ENCODE measurements at regions not wholly inside any gene's neighbourhood (a gene's known extent, or its start where the extent isn't known, plus 50 kb on each side); places are given as distances from the start of the nearest gene placed in this dataset.
"Not testable (repeated sequence)": the region's sequence is repeated elsewhere in the genome, so short reads cannot be mapped to it uniquely, and the experiment has no call there.

DNA sequence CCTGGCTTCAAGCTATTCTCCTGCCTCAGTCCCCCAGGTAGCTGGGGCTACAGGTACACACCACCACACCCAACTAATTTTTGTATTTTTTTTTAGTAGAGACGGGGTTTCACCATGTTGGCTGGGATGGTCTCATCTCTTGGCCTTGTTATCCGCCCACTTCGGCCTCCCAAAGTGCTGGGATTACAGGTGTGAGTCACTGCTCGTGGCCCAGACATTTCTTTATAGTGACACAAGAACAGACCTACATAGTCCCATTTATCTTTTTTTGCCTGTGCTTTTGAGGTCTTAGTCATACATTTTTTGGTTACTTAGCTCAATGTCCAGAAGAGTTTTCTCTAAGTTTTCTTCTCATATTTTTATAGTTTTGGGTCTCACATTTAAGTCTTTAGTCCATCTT is 247.4 kb downstream of the SYT10 start:
- in situ Hi-C loops (cut with HindIII; ENCODE audit: low sequenced_read_pairs), result no loop called here

GRCh38 chr12:33187409-33187808 is 252.2 kb downstream of the SYT10 start:
- in situ Hi-C loops (cut with HindIII; ENCODE audit: low sequenced_read_pairs), result no loop called here

GRCh38 chr12:33184161-33184560 is 255.5 kb downstream of the SYT10 start:
- in situ Hi-C loops (cut with HindIII; ENCODE audit: low sequenced_read_pairs), result no loop called here

DNA sequence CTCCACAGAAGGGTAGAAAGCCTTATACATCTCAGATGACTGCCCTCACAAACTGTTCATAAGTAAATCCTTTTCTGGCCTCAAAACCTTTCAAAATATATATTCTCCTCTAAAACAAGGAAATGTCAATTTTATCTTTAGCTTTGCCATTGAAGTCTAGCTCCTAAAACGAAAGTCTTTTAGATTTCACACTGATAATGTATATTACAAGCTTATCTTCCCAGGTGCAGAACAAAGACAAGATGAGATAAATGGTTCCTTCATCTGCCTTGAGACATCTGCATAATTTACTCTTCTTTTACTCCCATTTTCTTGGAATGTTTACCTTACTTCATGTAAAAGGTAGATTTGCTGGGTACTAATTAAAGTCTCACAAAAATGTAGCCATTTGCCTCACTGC is 257.1 kb downstream of the SYT10 start:
- in situ Hi-C loops (cut with HindIII; ENCODE audit: low sequenced_read_pairs), result no loop called here

GRCh38 chr12:33180918-33181317 is 258.7 kb downstream of the SYT10 start:
- in situ Hi-C loops (cut with HindIII; ENCODE audit: low sequenced_read_pairs), result no loop called here

GRCh38 chr12:33166260-33166659 is 269.7 kb upstream of the PKP2 start:
- in situ Hi-C loops (cut with HindIII; ENCODE audit: low sequenced_read_pairs), result not testable (repeated sequence)

- in situ Hi-C loops (cut with HindIII; ENCODE audit: low sequenced_read_pairs), result no loop called here
These were observed 259.5 kb upstream of the PKP2 start for GRCh38 chr12:33156042-33156441.

DNA sequence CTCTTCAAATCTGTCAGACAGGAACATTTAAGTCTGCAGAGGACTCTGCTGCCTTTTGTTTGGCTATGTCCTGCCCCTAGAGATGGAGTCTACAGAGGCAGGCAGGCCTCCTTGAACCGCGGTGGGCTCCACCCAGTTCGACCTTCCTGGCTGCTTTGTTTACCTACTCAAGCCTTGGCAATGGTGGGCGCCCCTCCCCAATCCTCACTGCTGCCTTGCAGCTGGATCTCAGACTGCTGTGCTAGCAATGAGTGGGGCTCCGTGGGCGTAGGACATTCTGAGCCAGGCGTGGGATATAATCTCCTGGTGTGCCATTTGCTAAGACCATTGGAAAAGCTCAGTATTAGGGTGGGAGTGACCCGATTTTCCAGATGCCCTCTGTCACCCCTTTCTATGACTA is 250.7 kb upstream of the PKP2 start:
- in situ Hi-C loops (cut with HindIII; ENCODE audit: low sequenced_read_pairs), result not testable (repeated sequence)

- in situ Hi-C loops (cut with HindIII; ENCODE audit: low sequenced_read_pairs), result no loop called here
These were observed 232.9 kb upstream of the PKP2 start for GRCh38 chr12:33129500-33129899.

DNA sequence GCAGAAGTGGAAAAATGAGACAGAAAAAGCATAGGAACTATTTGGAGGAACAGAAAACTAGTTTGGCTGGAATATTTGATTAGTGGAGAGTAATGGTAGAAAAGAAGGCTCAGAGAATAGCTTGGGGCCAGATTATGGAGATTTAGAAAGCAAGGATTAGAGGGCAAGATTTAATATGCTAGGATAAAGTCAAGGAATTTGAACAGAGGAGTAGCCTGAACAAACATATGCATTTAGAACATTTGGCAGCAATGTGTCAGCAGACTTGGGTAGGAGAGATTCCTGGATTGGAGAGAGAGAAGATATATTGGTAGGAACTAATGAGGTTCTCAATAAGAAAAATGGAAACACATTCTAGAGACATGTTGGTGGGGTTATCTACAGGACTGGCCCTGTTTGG is 229.2 kb upstream of the PKP2 start:
- in situ Hi-C loops (cut with HindIII; ENCODE audit: low sequenced_read_pairs), result no loop called here

GRCh38 chr12:33116284-33116683 is 219.7 kb upstream of the PKP2 start:
- in situ Hi-C loops (cut with HindIII; ENCODE audit: low sequenced_read_pairs), result no loop called here

DNA sequence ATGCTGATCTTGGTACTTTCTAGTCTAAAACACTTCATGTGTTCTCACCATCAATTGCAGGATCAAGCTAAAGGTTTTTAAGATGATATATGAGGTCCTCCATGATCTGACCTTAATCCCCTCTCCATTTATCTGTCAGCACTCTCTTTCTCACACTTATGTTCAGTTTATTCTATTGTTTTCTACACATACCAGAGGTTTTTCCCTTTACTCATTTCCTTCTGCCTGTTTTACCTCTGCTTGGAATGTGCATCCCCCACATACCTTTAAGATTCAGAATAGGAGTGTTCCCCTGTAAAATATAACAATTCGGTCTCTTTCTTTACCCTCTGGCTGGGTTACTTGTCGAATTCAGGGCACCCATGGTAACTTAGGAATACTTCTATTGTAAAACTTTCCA is 219.1 kb upstream of the PKP2 start:
- in situ Hi-C loops (cut with HindIII; ENCODE audit: low sequenced_read_pairs), result no loop called here

DNA sequence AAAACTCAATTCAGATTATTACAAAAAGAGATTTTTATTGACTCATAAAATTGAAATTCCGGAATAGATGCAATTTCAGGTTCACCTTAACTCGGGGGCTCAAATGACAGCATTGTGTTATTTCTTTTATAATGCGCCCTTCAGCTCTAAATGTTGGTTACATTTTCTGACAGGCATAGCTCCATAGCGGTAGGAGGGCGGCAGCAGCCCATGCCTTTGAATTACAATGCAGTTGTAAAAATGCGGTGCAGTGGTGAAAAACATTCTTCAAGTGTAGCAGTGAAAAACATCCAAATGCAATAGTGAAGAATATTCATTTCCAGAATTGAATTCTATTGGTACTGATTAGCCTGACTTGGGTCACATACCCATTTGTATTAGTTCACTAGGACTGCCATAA is 215.3 kb upstream of the PKP2 start:
- in situ Hi-C loops (cut with HindIII; ENCODE audit: low sequenced_read_pairs), result no loop called here

DNA sequence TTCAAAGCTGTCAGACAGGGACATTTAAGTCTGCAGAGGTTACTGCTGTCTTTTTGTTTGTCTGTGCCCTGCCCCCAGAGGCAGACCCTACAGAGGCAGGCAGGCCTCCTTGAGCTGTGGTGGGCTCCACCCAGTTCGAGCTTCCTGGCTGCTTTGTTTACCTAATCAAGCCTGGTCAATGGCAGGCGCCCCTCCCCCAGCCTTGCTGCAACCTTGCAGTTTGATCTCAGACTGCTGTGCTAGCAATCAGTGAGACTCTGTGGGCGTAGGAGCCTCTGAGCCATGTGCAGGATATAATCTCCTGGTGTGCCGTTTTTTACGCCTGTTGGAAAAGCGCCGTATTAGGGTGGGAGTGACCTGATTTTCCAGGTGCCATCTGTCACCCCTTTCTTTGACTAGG is 211.2 kb upstream of the PKP2 start:
- in situ Hi-C loops (cut with HindIII; ENCODE audit: low sequenced_read_pairs), result not testable (repeated sequence)

DNA sequence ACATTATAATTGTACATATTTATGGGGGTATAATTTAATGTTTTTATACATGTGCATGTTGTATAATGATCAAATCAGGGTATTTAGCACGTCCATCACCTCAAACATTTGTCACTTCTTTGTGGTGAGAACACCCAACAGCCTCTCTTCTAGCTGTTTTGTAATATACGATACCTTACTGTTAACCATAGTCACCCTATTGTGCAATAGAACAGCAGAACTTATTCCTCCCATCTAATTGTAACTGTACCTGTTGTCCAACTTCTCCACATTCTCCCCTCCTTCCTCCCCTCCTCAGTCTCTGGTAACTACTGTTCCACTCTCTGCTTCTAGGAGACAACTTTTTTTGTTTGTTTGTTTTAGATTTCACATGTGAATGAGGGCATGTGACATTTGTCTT is 197.0 kb upstream of the PKP2 start:
- in situ Hi-C loops (cut with HindIII; ENCODE audit: low sequenced_read_pairs), result loop anchor here (5.0 kb wide), 1 partner anchor 66 kb away; no protein-coding TSS in a partner anchor

DNA sequence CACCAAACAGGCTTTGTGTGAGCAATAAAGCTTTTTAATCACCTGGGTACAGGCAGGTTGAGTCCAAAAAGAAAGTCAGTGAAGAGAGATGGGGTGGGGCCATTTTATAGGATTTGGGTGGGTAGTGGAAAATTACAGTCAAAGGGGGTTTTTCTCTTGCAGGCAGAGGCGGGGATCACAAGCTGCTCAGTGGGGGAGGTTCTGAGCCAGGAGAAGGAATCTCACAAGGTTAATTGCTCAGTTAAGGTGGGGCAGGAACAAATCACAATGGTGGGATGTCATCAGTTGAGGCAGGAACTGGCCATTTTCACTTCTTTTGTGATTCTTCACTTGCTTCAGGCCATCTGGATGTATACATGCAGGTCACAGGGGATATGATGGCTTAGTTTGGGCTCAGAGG is 191.3 kb upstream of the PKP2 start:
- in situ Hi-C loops (cut with HindIII; ENCODE audit: low sequenced_read_pairs), result not testable (repeated sequence)

- in situ Hi-C loops (cut with HindIII; ENCODE audit: low sequenced_read_pairs), result not testable (repeated sequence)
These were observed 179.8 kb upstream of the PKP2 start for GRCh38 chr12:33076401-33076800.

- in situ Hi-C loops (cut with HindIII; ENCODE audit: low sequenced_read_pairs), result not testable (repeated sequence)
These were observed 178.7 kb upstream of the PKP2 start for GRCh38 chr12:33075130-33075766.

DNA sequence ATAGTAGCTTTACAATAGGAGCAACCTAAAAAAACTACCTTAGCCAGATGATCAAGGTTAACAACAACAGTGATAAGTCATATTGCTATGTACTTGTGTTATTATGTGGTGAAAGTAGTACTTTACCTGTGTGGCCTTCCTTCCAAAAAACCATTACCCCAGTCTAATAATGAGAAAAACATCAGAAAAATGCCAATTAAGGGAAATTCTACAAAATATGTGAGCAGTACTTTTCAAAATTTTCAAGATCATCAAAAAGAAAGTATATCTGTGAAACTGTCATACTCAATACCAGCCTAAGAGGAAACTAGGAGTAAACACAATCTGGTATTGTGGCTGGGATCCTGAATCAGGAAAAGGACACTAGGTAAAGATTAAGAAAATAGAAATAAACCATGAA is 165.3 kb upstream of the PKP2 start:
- in situ Hi-C loops (cut with HindIII; ENCODE audit: low sequenced_read_pairs), result no loop called here

GRCh38 chr12:33054371-33054770 is 157.8 kb upstream of the PKP2 start:
- in situ Hi-C loops (cut with HindIII; ENCODE audit: low sequenced_read_pairs), result no loop called here

DNA sequence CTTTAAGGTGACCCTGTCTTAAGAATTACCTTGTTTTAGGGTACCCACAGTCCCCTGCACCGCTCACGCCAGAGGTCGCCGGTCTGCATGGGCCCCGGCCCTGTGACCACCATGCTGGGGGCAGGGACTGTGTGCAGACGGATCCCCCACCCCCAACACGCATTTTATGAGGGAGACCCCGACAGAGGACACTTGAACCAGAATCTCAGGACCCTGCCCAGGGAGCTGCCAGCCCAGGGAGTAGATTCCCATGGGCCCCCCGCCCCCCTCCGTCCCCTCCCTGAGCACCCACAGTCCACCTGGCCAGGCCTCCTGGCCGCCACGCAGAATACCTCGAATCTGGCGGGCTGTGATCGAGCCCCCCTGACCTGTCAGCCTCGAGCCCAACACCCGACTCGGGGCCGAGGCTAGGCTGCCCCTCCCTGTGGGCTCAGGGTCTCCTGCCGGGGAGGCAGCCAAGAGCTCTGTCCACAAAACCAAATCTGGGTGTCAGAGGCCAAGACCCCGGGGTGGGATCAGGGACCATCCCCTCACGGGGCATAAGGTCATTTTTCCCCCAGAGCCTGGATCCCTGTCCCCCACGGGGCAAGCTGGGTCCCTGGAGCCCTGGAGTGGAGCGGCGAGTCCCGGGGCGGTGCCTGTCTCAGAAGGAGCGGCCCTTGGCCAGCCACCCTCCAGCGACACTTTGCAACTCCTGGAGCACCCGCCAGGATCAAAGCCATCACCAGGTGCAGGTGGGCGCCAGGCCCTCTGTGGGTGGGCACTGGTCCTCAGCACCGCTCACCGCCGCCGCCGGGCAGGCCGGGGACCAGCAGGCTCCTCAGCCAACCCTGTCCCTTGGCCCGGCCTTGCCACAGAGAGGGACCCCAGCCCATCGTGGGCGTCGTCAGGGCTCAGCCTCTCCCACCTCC is 155.8 kb upstream of the PKP2 start:
- in situ Hi-C loops (cut with HindIII; ENCODE audit: low sequenced_read_pairs), result no loop called here

- in situ Hi-C loops (cut with HindIII; ENCODE audit: low sequenced_read_pairs), result no loop called here
These were observed 151.1 kb upstream of the PKP2 start for GRCh38 chr12:33047666-33048065.

Measured in endothelial cell of hepatic sinusoid (primary cell).